ENCODE measurements at regions not wholly inside any gene's neighbourhood (a gene's known extent, or its start where the extent isn't known, plus 50 kb on each side); places are given as distances from the start of the nearest gene placed in this dataset.
"Not testable (repeated sequence)": the region's sequence is repeated elsewhere in the genome, so short reads cannot be mapped to it uniquely, and the experiment has no call there.

GRCh38 chr14:49965068-49965651 is 72.3 kb downstream of the ARF6 start:
- H3K36me3 ChIP-seq (replicated peaks; ENCODE audit: control insufficient read depth, insufficient read depth, low read length); H3K4me3 ChIP-seq (ENCODE audit: insufficient read depth, low read depth, low read length); H3K27me3 ChIP-seq (ENCODE audit: control insufficient read depth, insufficient read depth, low read length); DNase-seq: not testable (repeated sequence)

GRCh38 chr14:49966304-49966809 is 73.5 kb downstream of the ARF6 start:
- no peaks in the 10 kb centered on the region for H3K27me3 ChIP-seq (ENCODE audit: control insufficient read depth, insufficient read depth, low read length)
- no peaks in the 10 kb centered on the region for H3K36me3 ChIP-seq (replicated peaks; ENCODE audit: control insufficient read depth, insufficient read depth, low read length)
- no peak overlapping the region for H3K4me3 ChIP-seq (ENCODE audit: insufficient read depth, low read depth, low read length)
- DNase-seq, result peak; percentile 51

DNA sequence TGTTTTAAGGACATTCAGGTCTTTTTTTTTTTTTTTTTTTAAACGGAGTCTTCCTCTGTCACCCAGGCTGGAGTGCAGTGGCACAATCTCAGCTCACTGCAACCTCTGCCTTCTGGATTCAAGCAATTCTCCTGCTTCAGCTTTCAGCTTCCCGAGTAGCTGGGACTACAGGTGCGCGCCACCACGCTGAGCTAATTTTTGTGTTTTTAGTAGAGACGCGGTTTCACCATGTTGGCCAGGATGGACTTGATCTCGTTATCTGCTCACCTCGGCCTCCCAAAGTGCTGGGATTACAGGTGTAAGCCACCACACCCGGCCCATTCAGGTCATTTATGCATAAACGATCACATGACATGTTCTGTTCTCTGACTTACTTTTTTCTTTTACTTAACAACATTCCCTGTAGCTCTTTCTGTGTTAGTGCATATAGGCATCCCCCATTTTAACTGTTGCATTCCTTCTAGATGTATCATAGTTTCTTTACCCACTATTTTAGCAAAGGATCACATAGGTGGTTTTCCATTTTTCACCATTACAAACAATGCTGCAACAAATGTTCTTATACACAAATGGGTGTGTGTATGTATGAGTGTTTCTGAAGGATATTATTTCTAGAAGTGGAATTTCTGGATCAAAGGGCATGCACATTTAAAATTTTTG is 74.2 kb downstream of the ARF6 start:
- Histone ChIP-seq H3K27me3 (ENCODE audit: control insufficient read depth, insufficient read depth, low read length) (no peaks in the 10 kb centered on the region), H3K36me3 (replicated peaks; ENCODE audit: control insufficient read depth, insufficient read depth, low read length) (no peaks in the 10 kb centered on the region), H3K4me3 (ENCODE audit: insufficient read depth, low read depth, low read length) (no peak overlapping the region)
- no peak for DNase-seq

- no peak overlapping the region for H3K4me3 ChIP-seq (ENCODE audit: insufficient read depth, low read depth, low read length)
Observed at GRCh38 chr14:49969961-49970360, 77.1 kb downstream of the ARF6 start.

GRCh38 chr14:49970474-49971147 is 77.7 kb downstream of the ARF6 start:
- Histone ChIP-seq H3K36me3 (replicated peaks; ENCODE audit: control insufficient read depth, insufficient read depth, low read length) (no peaks in the 10 kb centered on the region), H3K4me3 (ENCODE audit: insufficient read depth, low read depth, low read length) (no peak overlapping the region), H3K27me3 (ENCODE audit: control insufficient read depth, insufficient read depth, low read length) (no peaks in the 10 kb centered on the region)
- no peak for DNase-seq

More at GRCh38 chr14:49969961-49970360, 77.1 kb downstream of the ARF6 start:
- no peak for DNase-seq
- no peaks in the 10 kb centered on the region for H3K27me3 ChIP-seq (ENCODE audit: control insufficient read depth, insufficient read depth, low read length)
- H3K36me3 ChIP-seq (replicated peaks; ENCODE audit: control insufficient read depth, insufficient read depth, low read length), result no peaks in the 10 kb centered on the region

GRCh38 chr14:49971156-49972130 is 78.6 kb downstream of the ARF6 start:
- no peaks in the 10 kb centered on the region for H3K36me3 ChIP-seq (replicated peaks; ENCODE audit: control insufficient read depth, insufficient read depth, low read length)
- no peak overlapping the region for H3K4me3 ChIP-seq (ENCODE audit: insufficient read depth, low read depth, low read length)
- no peak for DNase-seq
- H3K27me3 ChIP-seq (ENCODE audit: control insufficient read depth, insufficient read depth, low read length), result no peaks in the 10 kb centered on the region

- DNase-seq, result no peak
- Histone ChIP-seq H3K27me3 (ENCODE audit: control insufficient read depth, insufficient read depth, low read length) (no peaks in the 10 kb centered on the region), H3K4me3 (ENCODE audit: insufficient read depth, low read depth, low read length) (no peak overlapping the region), H3K36me3 (replicated peaks; ENCODE audit: control insufficient read depth, insufficient read depth, low read length) (no peaks in the 10 kb centered on the region)
Observed at GRCh38 chr14:49972131-49972671, 79.3 kb downstream of the ARF6 start.

DNA sequence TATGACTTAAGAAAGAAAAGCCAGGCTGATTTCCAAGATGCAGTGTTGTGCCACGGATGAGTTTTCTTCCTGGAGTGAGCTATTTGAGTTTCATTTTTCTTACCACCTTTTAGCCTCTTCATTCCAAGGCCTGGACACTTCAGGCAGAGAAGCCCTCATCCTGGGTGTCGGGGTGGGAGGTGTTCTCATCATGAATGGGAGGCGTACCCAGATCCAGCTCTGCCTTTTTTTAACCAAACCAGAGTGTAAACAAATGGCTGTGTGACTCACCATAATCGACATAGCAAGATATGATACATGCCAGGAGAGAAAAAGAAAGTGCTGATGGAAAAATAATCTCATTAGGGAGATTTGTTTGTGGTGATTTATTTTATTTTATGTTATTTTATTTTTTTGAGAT is 79.9 kb downstream of the ARF6 start:
- Histone ChIP-seq H3K36me3 (replicated peaks; ENCODE audit: control insufficient read depth, insufficient read depth, low read length) (no peaks in the 10 kb centered on the region), H3K27me3 (ENCODE audit: control insufficient read depth, insufficient read depth, low read length) (no peaks in the 10 kb centered on the region), H3K4me3 (ENCODE audit: insufficient read depth, low read depth, low read length) (no peak overlapping the region)
- no peak for DNase-seq

DNA sequence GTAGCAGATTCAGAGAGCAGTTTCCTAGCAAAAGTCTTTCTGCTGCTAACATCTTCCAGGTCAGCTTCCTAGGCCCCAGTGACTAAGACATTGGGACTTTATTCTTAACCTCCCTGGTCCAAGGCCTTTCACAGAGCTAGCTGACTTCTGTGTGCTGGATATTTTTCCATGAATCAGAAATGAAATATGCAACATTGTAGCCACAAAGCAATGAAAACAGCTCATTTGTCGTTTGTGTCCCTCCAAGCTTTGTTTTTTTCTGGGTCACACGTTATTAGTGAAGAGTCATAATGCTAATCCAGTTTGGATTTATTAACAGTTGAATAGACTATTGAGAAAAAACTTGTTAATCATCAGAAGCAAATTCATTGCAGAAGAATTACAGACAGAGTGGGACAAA is 82.4 kb downstream of the ARF6 start:
- H3K27me3 ChIP-seq (ENCODE audit: control insufficient read depth, insufficient read depth, low read length), result no peaks in the 10 kb centered on the region
- H3K36me3 ChIP-seq (replicated peaks; ENCODE audit: control insufficient read depth, insufficient read depth, low read length), result no peaks in the 10 kb centered on the region
- no peak overlapping the region for H3K4me3 ChIP-seq (ENCODE audit: insufficient read depth, low read depth, low read length)
- no peak for DNase-seq

DNA sequence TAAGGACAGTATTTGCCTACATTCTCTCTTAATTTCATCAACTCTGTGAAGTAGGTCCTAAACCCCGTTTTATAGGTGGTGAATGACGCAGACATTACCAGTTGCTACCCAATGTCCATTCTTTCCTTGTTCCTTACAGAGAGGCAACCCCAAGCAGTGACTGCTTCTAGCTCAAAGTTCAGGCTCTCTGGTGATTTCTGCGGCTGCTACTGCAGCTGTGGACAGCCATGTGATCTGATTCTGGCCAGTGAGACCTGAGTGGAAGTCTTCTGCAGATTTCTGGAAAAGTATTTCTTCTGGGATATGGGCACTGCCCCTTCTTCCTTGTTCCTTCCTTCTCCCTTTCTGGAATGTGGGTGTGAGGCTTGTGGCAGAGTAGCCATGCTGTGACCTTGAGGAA is 82.9 kb downstream of the ARF6 start:
- Histone ChIP-seq H3K27me3 (ENCODE audit: control insufficient read depth, insufficient read depth, low read length) (no peaks in the 10 kb centered on the region), H3K36me3 (replicated peaks; ENCODE audit: control insufficient read depth, insufficient read depth, low read length) (no peaks in the 10 kb centered on the region), H3K4me3 (ENCODE audit: insufficient read depth, low read depth, low read length) (no peak overlapping the region)
- no peak for DNase-seq

DNA sequence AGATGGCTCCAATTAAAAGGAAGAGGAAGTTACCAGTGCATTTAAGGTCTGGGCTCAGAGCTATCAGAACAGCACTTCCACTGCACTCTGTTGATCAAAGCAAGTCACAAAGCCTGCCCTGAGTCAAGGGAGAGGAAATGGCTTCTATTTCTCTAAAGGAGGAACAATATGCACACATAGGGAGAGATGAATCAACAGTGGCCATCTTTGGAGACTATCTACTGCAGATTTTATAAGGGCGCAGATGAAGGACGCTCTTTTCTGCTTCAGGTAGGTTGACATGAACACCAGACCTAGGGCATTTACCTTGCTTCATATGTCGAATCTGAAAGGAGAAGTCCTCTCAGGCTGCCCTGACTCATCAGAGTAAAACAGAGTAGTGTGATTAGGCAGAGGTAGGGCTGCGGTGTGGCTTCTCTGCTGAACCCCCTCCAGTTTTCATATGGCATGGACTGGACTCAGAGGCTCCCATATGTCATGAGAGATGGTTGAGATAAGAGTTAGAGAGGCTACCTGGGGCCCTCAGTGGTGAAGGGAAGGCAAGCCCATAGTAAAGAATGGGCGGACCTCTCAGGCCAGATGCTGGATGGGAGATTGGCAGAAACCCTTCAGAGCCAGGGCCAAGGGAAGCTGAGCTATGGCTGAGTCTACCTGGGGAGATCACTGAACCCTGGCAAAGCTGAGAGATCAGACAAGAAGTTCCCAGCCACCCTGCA is 84.4 kb downstream of the ARF6 start:
- no peaks in the 10 kb centered on the region for H3K27me3 ChIP-seq (ENCODE audit: control insufficient read depth, insufficient read depth, low read length)
- H3K4me3 ChIP-seq (ENCODE audit: insufficient read depth, low read depth, low read length), result no peak overlapping the region
- no peaks in the 10 kb centered on the region for H3K36me3 ChIP-seq (replicated peaks; ENCODE audit: control insufficient read depth, insufficient read depth, low read length)
- no peak for DNase-seq

DNA sequence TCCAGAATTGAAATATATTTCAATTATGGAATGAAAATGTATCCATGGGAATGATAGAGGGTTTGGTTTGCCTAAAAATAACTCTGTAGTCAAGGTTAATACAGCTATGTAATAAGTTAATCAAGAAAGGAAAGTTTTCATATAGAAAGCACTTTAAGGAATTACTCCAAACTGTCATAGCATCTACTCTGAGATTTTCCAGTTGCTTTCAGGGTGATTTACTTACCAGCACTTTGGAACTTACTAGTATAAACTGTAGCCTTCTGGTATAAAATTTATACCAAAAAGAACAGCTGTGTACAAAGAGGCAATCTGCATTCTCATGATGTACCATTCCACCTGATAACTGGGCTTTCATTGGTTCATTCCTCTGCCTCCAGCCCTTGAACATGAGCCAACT is 87.1 kb downstream of the ARF6 start:
- no peaks in the 10 kb centered on the region for H3K36me3 ChIP-seq (replicated peaks; ENCODE audit: control insufficient read depth, insufficient read depth, low read length)
- H3K27me3 ChIP-seq (ENCODE audit: control insufficient read depth, insufficient read depth, low read length), result no peaks in the 10 kb centered on the region
- H3K4me3 ChIP-seq (ENCODE audit: insufficient read depth, low read depth, low read length), result no peak overlapping the region
- DNase-seq, result no peak

- no peaks in the 10 kb centered on the region for H3K27me3 ChIP-seq (ENCODE audit: control insufficient read depth, insufficient read depth, low read length)
- no peak overlapping the region for H3K4me3 ChIP-seq (ENCODE audit: insufficient read depth, low read depth, low read length)
- no peak for DNase-seq
- H3K36me3 ChIP-seq (replicated peaks; ENCODE audit: control insufficient read depth, insufficient read depth, low read length), result no peaks in the 10 kb centered on the region
Observed at GRCh38 chr14:49982082-49982481, 89.2 kb downstream of the ARF6 start.
